ENCODE measurements at regions not wholly inside any gene's neighbourhood (a gene's known extent, or its start where the extent isn't known, plus 50 kb on each side); places are given as distances from the start of the nearest gene placed in this dataset.

DNA sequence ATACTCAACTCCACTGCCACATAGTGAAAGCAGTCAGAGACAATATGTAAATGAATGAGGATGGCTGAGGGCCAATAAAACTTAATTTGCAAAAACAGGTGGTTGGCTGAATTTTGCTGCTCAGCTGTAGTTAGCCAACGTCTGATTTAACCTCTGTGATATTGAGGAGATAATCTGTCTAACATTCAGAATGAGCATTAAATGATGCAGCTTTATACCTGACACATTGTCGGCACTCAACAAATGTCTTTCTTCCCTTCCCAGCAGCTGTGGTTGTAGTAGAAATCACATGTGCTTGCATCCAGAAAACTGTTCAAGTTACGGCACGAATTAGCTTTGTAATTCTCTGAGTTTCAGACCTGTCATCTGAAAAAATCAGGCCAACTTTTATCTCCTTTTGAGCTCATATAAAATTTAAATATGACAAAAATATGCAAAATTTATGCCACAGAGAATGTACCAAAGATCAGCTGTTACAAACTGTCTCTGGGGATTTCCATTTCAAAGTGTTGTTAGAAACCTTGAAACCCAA is 1239.7 kb downstream of the GATA3 start:
- Histone ChIP-seq H3K36me3 (ENCODE audit: control insufficient read depth in 1 of 2, insufficient read depth in 2 of 2, low read length in 2 of 2) (no peaks in the 10 kb centered on the region), H3K27me3 (ENCODE audit: insufficient read depth, low read length) (no peaks in the 10 kb centered on the region), H2AK5ac (ENCODE audit: low read length) (no peak overlapping the region), H3K79me2 (ENCODE audit: control insufficient read depth, insufficient read depth, low read length, poor library complexity) (no peaks in the 10 kb centered on the region), H2BK120ac (ENCODE audit: insufficient read depth, low read length, poor library complexity) (no peak overlapping the region), H3K9me3 (ENCODE audit: insufficient read depth, low read depth, low read length) (no peaks in the 10 kb centered on the region), H3K4me3 (ENCODE audit: low read depth, low read length) (no peak overlapping the region), H3K79me1 (ENCODE audit: low read length) (no peaks in the 10 kb centered on the region), H4K12ac (ENCODE audit: low read depth, low read length) (no peak overlapping the region), H2BK12ac (ENCODE audit: low read length) (no peak overlapping the region), H4K8ac (ENCODE audit: low read depth, low read length) (no peak overlapping the region), H2AFZ (ENCODE audit: insufficient read depth, low read length, poor library complexity) (no peak overlapping the region), H4K91ac (ENCODE audit: low read depth, low read length) (no peak overlapping the region), H2BK5ac (ENCODE audit: low read depth, low read length, poor library complexity) (no peak overlapping the region), H3K27ac (ENCODE audit: low read depth, low read length) (no peak overlapping the region), H3K9ac (ENCODE audit: low read length) (no peak overlapping the region), H3K4ac (ENCODE audit: low read depth, low read length) (no peak overlapping the region), H3K18ac (ENCODE audit: low read length) (no peak overlapping the region), H3K4me1 (ENCODE audit: control insufficient read depth in 1 of 2, insufficient read depth in 2 of 2, low read length in 2 of 2) (no peaks in the 10 kb centered on the region), H3K23ac (ENCODE audit: low read length) (no peak overlapping the region), H3K14ac (ENCODE audit: low read length) (no peak overlapping the region), H3K4me2 (ENCODE audit: low read length) (no peak overlapping the region)
- no CpG with 5 or more reads among the region's 4 CpGs for WGBS (ENCODE audit: extremely low coverage, insufficient coverage, insufficient read length)
- no peak for DNase-seq

DNA sequence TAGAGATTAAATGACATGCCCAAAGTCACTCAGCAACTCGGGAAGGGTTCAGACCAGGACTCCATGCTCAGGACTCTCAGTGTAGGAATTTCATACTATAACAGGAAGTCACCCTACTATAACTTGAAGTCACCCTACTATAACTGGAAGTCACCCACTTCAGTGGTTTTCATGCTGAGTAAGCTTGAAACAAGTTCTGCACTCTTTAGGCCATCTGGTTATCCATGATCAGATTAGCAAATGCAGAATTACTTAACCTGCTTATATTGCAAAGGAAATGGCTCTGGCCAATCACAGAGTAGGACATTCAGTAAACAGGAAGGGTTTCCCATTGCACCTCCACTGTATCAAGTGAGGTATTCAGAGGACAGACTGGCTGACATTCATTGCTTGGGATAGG is 1240.4 kb downstream of the GATA3 start:
- no peak overlapping the region for H2BK5ac ChIP-seq (ENCODE audit: low read depth, low read length, poor library complexity)
- no peak overlapping the region for H4K8ac ChIP-seq (ENCODE audit: low read depth, low read length)
- no peak overlapping the region for H2BK120ac ChIP-seq (ENCODE audit: insufficient read depth, low read length, poor library complexity)
- no peak overlapping the region for H3K27ac ChIP-seq (ENCODE audit: low read depth, low read length)
- H3K14ac ChIP-seq (ENCODE audit: low read length): no peak overlapping the region
- H3K4me3 ChIP-seq (ENCODE audit: low read depth, low read length): no peak overlapping the region
- H3K27me3 ChIP-seq (ENCODE audit: insufficient read depth, low read length): no peaks in the 10 kb centered on the region
- no peak for DNase-seq
- no peaks in the 10 kb centered on the region for H3K79me1 ChIP-seq (ENCODE audit: low read length)
- no peak overlapping the region for H2AFZ ChIP-seq (ENCODE audit: insufficient read depth, low read length, poor library complexity)
- no peaks in the 10 kb centered on the region for H3K9me3 ChIP-seq (ENCODE audit: insufficient read depth, low read depth, low read length)
- H2BK12ac ChIP-seq (ENCODE audit: low read length): no peak overlapping the region
- no peak overlapping the region for H3K4me2 ChIP-seq (ENCODE audit: low read length)
- H3K36me3 ChIP-seq (ENCODE audit: control insufficient read depth in 1 of 2, insufficient read depth in 2 of 2, low read length in 2 of 2): no peaks in the 10 kb centered on the region
- H4K91ac ChIP-seq (ENCODE audit: low read depth, low read length): no peak overlapping the region
- no peaks in the 10 kb centered on the region for H3K79me2 ChIP-seq (ENCODE audit: control insufficient read depth, insufficient read depth, low read length, poor library complexity)
- no peak overlapping the region for H3K9ac ChIP-seq (ENCODE audit: low read length)
- H3K4me1 ChIP-seq (ENCODE audit: control insufficient read depth in 1 of 2, insufficient read depth in 2 of 2, low read length in 2 of 2): no peaks in the 10 kb centered on the region
- WGBS (ENCODE audit: extremely low coverage, insufficient coverage, insufficient read length): no CpG with 5 or more reads among the region's 1 CpG
- no peak overlapping the region for H3K18ac ChIP-seq (ENCODE audit: low read length)
- H2AK5ac ChIP-seq (ENCODE audit: low read length): no peak overlapping the region
- no peak overlapping the region for H3K4ac ChIP-seq (ENCODE audit: low read depth, low read length)
- no peak overlapping the region for H3K23ac ChIP-seq (ENCODE audit: low read length)
- H4K12ac ChIP-seq (ENCODE audit: low read depth, low read length): no peak overlapping the region

DNA sequence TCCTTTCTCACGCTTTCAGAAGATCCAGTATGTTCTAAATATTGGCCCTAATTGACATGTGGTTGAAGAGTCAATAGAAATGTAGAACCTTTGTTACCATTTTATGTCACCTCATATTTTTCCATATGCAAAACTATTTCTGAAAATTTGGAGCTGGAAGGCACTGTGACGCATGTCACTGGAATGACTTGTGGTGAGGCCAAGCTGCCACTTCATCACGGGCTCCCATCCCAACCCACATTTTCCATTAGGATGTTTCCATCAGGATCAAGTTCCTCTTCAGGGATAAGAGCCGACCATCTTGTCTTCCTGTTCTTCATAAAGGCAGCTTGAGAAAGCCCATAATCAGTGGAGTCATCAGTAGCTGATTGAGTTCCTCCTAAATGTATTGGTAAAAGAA is 1241.7 kb downstream of the GATA3 start:
- H3K9ac ChIP-seq (ENCODE audit: low read length): no peak overlapping the region
- H2BK120ac ChIP-seq (ENCODE audit: insufficient read depth, low read length, poor library complexity): no peak overlapping the region
- no peak overlapping the region for H3K4me2 ChIP-seq (ENCODE audit: low read length)
- H3K79me1 ChIP-seq (ENCODE audit: low read length): no peaks in the 10 kb centered on the region
- H2BK5ac ChIP-seq (ENCODE audit: low read depth, low read length, poor library complexity): no peak overlapping the region
- H4K12ac ChIP-seq (ENCODE audit: low read depth, low read length): no peak overlapping the region
- H3K27ac ChIP-seq (ENCODE audit: low read depth, low read length): no peak overlapping the region
- no peak overlapping the region for H3K23ac ChIP-seq (ENCODE audit: low read length)
- H3K9me3 ChIP-seq (ENCODE audit: insufficient read depth, low read depth, low read length): no peaks in the 10 kb centered on the region
- no peaks in the 10 kb centered on the region for H3K79me2 ChIP-seq (ENCODE audit: control insufficient read depth, insufficient read depth, low read length, poor library complexity)
- no peak overlapping the region for H2BK12ac ChIP-seq (ENCODE audit: low read length)
- no peak overlapping the region for H4K8ac ChIP-seq (ENCODE audit: low read depth, low read length)
- H3K4me3 ChIP-seq (ENCODE audit: low read depth, low read length): no peak overlapping the region
- no peak overlapping the region for H2AK5ac ChIP-seq (ENCODE audit: low read length)
- no peak overlapping the region for H2AFZ ChIP-seq (ENCODE audit: insufficient read depth, low read length, poor library complexity)
- no peaks in the 10 kb centered on the region for H3K27me3 ChIP-seq (ENCODE audit: insufficient read depth, low read length)
- H4K91ac ChIP-seq (ENCODE audit: low read depth, low read length): no peak overlapping the region
- no peak overlapping the region for H3K18ac ChIP-seq (ENCODE audit: low read length)
- no peak overlapping the region for H3K14ac ChIP-seq (ENCODE audit: low read length)
- no peak for DNase-seq
- H3K4ac ChIP-seq (ENCODE audit: low read depth, low read length): no peak overlapping the region
- no peaks in the 10 kb centered on the region for H3K4me1 ChIP-seq (ENCODE audit: control insufficient read depth in 1 of 2, insufficient read depth in 2 of 2, low read length in 2 of 2)
- no CpG with 5 or more reads among the region's 4 CpGs for WGBS (ENCODE audit: extremely low coverage, insufficient coverage, insufficient read length)
- H3K36me3 ChIP-seq (ENCODE audit: control insufficient read depth in 1 of 2, insufficient read depth in 2 of 2, low read length in 2 of 2): no peaks in the 10 kb centered on the region

DNA sequence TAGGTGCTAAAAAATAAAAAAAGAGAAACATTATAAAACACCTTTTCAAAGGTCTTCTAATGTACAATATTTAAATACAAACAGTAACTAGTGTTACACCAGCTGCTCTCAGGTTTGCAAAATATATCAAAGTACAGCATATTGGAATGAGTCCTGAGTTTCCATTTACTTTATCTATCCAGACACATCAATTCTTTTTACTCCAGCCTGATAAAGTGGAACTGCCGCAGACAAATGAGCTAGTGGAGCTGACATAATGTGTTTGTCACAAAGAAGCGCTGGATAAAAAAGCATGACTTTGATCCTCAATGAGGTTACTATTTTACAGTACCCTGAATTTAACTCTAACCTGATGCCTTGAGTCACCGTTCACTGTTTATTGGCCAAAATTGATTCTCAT is 1243.1 kb downstream of the GATA3 start:
- Histone ChIP-seq H3K27me3 (ENCODE audit: insufficient read depth, low read length) (no peaks in the 10 kb centered on the region), H3K4me1 (ENCODE audit: control insufficient read depth in 1 of 2, insufficient read depth in 2 of 2, low read length in 2 of 2) (no peaks in the 10 kb centered on the region), H2BK120ac (ENCODE audit: insufficient read depth, low read length, poor library complexity) (no peak overlapping the region), H2BK5ac (ENCODE audit: low read depth, low read length, poor library complexity) (no peak overlapping the region), H3K79me1 (ENCODE audit: low read length) (no peaks in the 10 kb centered on the region), H3K18ac (ENCODE audit: low read length) (no peak overlapping the region), H3K79me2 (ENCODE audit: control insufficient read depth, insufficient read depth, low read length, poor library complexity) (no peaks in the 10 kb centered on the region), H3K4ac (ENCODE audit: low read depth, low read length) (no peak overlapping the region), H4K12ac (ENCODE audit: low read depth, low read length) (no peak overlapping the region), H3K9me3 (ENCODE audit: insufficient read depth, low read depth, low read length) (no peaks in the 10 kb centered on the region), H4K91ac (ENCODE audit: low read depth, low read length) (no peak overlapping the region), H2AK5ac (ENCODE audit: low read length) (no peak overlapping the region), H3K23ac (ENCODE audit: low read length) (no peak overlapping the region), H3K27ac (ENCODE audit: low read depth, low read length) (no peak overlapping the region), H3K4me2 (ENCODE audit: low read length) (no peak overlapping the region), H4K8ac (ENCODE audit: low read depth, low read length) (no peak overlapping the region), H3K9ac (ENCODE audit: low read length) (no peak overlapping the region), H3K14ac (ENCODE audit: low read length) (no peak overlapping the region), H2BK12ac (ENCODE audit: low read length) (no peak overlapping the region), H3K36me3 (ENCODE audit: control insufficient read depth in 1 of 2, insufficient read depth in 2 of 2, low read length in 2 of 2) (no peaks in the 10 kb centered on the region), H3K4me3 (ENCODE audit: low read depth, low read length) (no peak overlapping the region), H2AFZ (ENCODE audit: insufficient read depth, low read length, poor library complexity) (no peak overlapping the region)
- DNase-seq: no peak
- no CpG with 5 or more reads among the region's 3 CpGs for WGBS (ENCODE audit: extremely low coverage, insufficient coverage, insufficient read length)
